Esophagus muscularis mucosa (tissue), 4 donors: ENCODE measurements at regions not wholly inside any gene's neighbourhood (a gene's known extent, or its start where the extent isn't known, plus 50 kb on each side); places are given as distances from the start of the nearest gene placed in this dataset.

ENCODE experiments used
- DNase-seq: peaks from one replicate; pipeline ENCODE4 v3.0.0-alpha.2; 2017; ENCODE audit errors: extremely low spot score
- H3K27ac ChIP-seq, 4 donors: fragments of 200-600 bp; sonication (generic); replicated peaks in 1 of 4; 1 replicate in 3 of 4; 2 replicates in 1 of 4; pipeline ENCODE4 v1.5.1; 2016 to 2019; ENCODE audit warnings: mild to moderate bottlenecking in 1 of 4
- H3K27me3 ChIP-seq, 4 donors: fragments of 200-600 bp; sonication (generic); one replicate each; pipeline versions ENCODE4 v1.5.1 to v1.6.0; 2016 to 2019
- H3K36me3 ChIP-seq, 4 donors: fragments of 200-600 bp; sonication (generic); one replicate each; pipeline ENCODE4 v1.5.1; 2016 to 2019
- H3K4me1 ChIP-seq, 4 donors: fragments of 200-600 bp; sonication (generic); one replicate each; pipeline ENCODE4 v1.5.1; 2016 to 2019
- H3K4me3 ChIP-seq, 4 donors: fragments of 200-600 bp; sonication (generic); 1 replicate in 2 of 4; 2 replicates in 2 of 4; pipeline ENCODE4 v1.5.1; 2016 to 2019; ENCODE audit warnings: mild to moderate bottlenecking in 4 of 4, moderate library complexity in 1 of 4
- H3K9me3 ChIP-seq, 4 donors: fragments of 200-600 bp; sonication (generic); 1 replicate in 3 of 4; 2 replicates in 1 of 4; pipeline ENCODE4 v1.5.1; 2016 to 2019
- CTCF ChIP-seq, 3 experiments: fragments of 200-600 bp in 2 of 3; fragments of 450-650 bp in 1 of 3; sonication (generic) in 2 of 3; IDR thresholded peaks; one replicate each; pipeline ENCODE4 v1.5.1; 2017 to 2019; ENCODE audit warnings: antibody characterized with exemption in 3 of 3, mild to moderate bottlenecking in 2 of 3, moderate library complexity in 1 of 3
- EP300 ChIP-seq: sonication (generic); formaldehyde crosslinking; IDR thresholded peaks from one replicate; pipeline ENCODE4 v1.6.1; 2017; ENCODE audit warnings: antibody characterized with exemption
- POLR2A ChIP-seq: fragments of 450-650 bp; IDR thresholded peaks from one replicate; pipeline ENCODE4 v1.6.1; 2017; ENCODE audit warnings: antibody characterized with exemption, moderate library complexity, mild to moderate bottlenecking, low read depth
- POLR2AphosphoS5 ChIP-seq, 2 donors: sonication (generic); formaldehyde crosslinking; IDR thresholded peaks; one replicate each; pipeline ENCODE4 v1.6.1; 2017; ENCODE audit warnings: antibody characterized with exemption in 2 of 2
- WGBS: methylation state at CpG from one replicate; pipeline ENCODE4 v1.1.5; 2018; 5-methylcytosine and 5-hydroxymethylcytosine counted together
- intact Hi-C: fragments of 100-400 bp; cut with DNase I; formaldehyde crosslinking; loops from one replicate; pipeline ENCODE4 v1.15.1; 2023

- DNase-seq, result no peak
- intact Hi-C loops, result no loop called here
- Histone ChIP-seq H3K9me3 (no peaks in the 10 kb centered on the region), H3K4me3 (no peak overlapping the region), H3K27ac (no peak overlapping the region), H3K36me3 (no peaks in the 10 kb centered on the region), H3K4me1 (no peaks in the 10 kb centered on the region), H3K27me3 (no peaks in the 10 kb centered on the region)
- no peak for TF ChIP-seq POLR2A
- TF ChIP-seq CTCF (IDR thresholded peaks at IDR 0.05), result no peak
- no peak for TF ChIP-seq POLR2AphosphoS5 (IDR thresholded peaks at IDR 0.05)
- TF ChIP-seq EP300, result no peak
Measured at GRCh38 chr4:157667836-157668235, 447.3 kb downstream of the GRIA2 start.

- Histone ChIP-seq H3K27me3 (no peaks in the 10 kb centered on the region), H3K9me3 (no peaks in the 10 kb centered on the region), H3K4me3 (no peak overlapping the region), H3K4me1 (no peaks in the 10 kb centered on the region), H3K27ac (no peak overlapping the region), H3K36me3 (no peaks in the 10 kb centered on the region)
- DNase-seq, result no peak
- TF ChIP-seq POLR2AphosphoS5 (IDR thresholded peaks at IDR 0.05), result no peak
- TF ChIP-seq CTCF (IDR thresholded peaks at IDR 0.05), result no peak
- TF ChIP-seq EP300, result no peak
- no peak for TF ChIP-seq POLR2A
- 57% methylated on average over 3 of the region's 3 CpGs for WGBS
- intact Hi-C loops, result no loop called here
Measured at GRCh38 chr4:157664726-157665125, 444.2 kb downstream of the GRIA2 start.

GRCh38 chr4:157655096-157655809 lies 434.7 kb downstream of the GRIA2 start:
- Histone ChIP-seq H3K9me3 (no peaks in the 10 kb centered on the region), H3K4me1 (no peaks in the 10 kb centered on the region), H3K36me3 (no peaks in the 10 kb centered on the region), H3K27ac (no peak overlapping the region), H3K4me3 (no peak overlapping the region), H3K27me3 (no peaks in the 10 kb centered on the region)
- intact Hi-C loops, result no loop called here
- no peak for DNase-seq
- WGBS, result 63% methylated on average over 6 of the region's 6 CpGs
- TF ChIP-seq POLR2AphosphoS5 (IDR thresholded peaks at IDR 0.05) (no peak), EP300 (no peak), POLR2A (no peak), CTCF (IDR thresholded peaks at IDR 0.05) (no peak)

- H3K27ac ChIP-seq, result no peak overlapping the region
- no peaks in the 10 kb centered on the region for H3K36me3 ChIP-seq
- H3K27me3 ChIP-seq, result no peaks in the 10 kb centered on the region
- no peak for DNase-seq
- no peak overlapping the region for H3K4me3 ChIP-seq
- H3K9me3 ChIP-seq, result peaks cover 0 to 15% (median 2%) of the 10 kb centered on the region in 4 donors
- no peak for TF ChIP-seq CTCF (IDR thresholded peaks at IDR 0.05)
- TF ChIP-seq POLR2AphosphoS5 (IDR thresholded peaks at IDR 0.05), result no peak
- no peak for TF ChIP-seq EP300
- no peak for TF ChIP-seq POLR2A
- intact Hi-C loops, result no loop called here
- peaks cover 0 to 12% (median 0%) of the 10 kb centered on the region in 4 donors for H3K4me1 ChIP-seq
Measured at GRCh38 chr4:157643257-157643656, 422.7 kb downstream of the GRIA2 start.

GRCh38 chr4:157634057-157634456 lies 413.5 kb downstream of the GRIA2 start:
- no peaks in the 10 kb centered on the region for H3K4me1 ChIP-seq
- intact Hi-C loops, result no loop called here

More at GRCh38 chr4:157634057-157634456, 413.5 kb downstream of the GRIA2 start:
- Histone ChIP-seq H3K36me3 (no peaks in the 10 kb centered on the region), H3K27me3 (no peaks in the 10 kb centered on the region), H3K9me3 (peaks cover 0 to 4% (median 0%) of the 10 kb centered on the region in 4 donors), H3K4me3 (no peak overlapping the region), H3K27ac (no peak overlapping the region)
- WGBS, result 100% methylated on average over 3 of the region's 3 CpGs
- TF ChIP-seq EP300, result no peak
- TF ChIP-seq POLR2A, result no peak
- TF ChIP-seq CTCF (IDR thresholded peaks at IDR 0.05), result no peak
- no peak for TF ChIP-seq POLR2AphosphoS5 (IDR thresholded peaks at IDR 0.05)
- no peak for DNase-seq
